ENCODE measurements at regions not wholly inside any gene's neighbourhood (a gene's known extent, or its start where the extent isn't known, plus 50 kb on each side); places are given as distances from the start of the nearest gene placed in this dataset.
"Not testable (repeated sequence)": the region's sequence is repeated elsewhere in the genome, so short reads cannot be mapped to it uniquely, and the experiment has no call there.

- not testable (repeated sequence) for DNase-seq; H2AFZ ChIP-seq (ENCODE audit: low read length); H3K9me3 ChIP-seq (replicated peaks; ENCODE audit: insufficient read depth, low read length)
Measured at GRCh38 chr21:13360175-13360574, 249.4 kb upstream of the POTED start.

GRCh38 chr21:13368200-13368599 lies 241.4 kb upstream of the POTED start:
- no peak for DNase-seq
- no peaks in the 10 kb centered on the region for H3K79me2 ChIP-seq (ENCODE audit: low read length)
- no peak overlapping the region for H3K4me2 ChIP-seq (ENCODE audit: low read depth, low read length)
- no peaks in the 10 kb centered on the region for H3K4me1 ChIP-seq (ENCODE audit: low read length)
- TF ChIP-seq EZH2 (optimal IDR thresholded peaks at IDR 0.05; ENCODE audit: low read depth, low read length) (no peak), EZH2phosphoT487 (IDR thresholded peaks at IDR 0.05; ENCODE audit: low read length) (no peak), CTCF (IDR thresholded peaks at IDR 0.05; ENCODE audit: low read length) (no peak)
- no peaks in the 10 kb centered on the region for H3K9me3 ChIP-seq (replicated peaks; ENCODE audit: insufficient read depth, low read length)
- no peaks in the 10 kb centered on the region for H3K36me3 ChIP-seq (replicated peaks; ENCODE audit: insufficient read depth, low read length)
- H3K4me3 ChIP-seq (ENCODE audit: low read length): no peak overlapping the region
- no peaks in the 10 kb centered on the region for H4K20me1 ChIP-seq (ENCODE audit: insufficient read depth, low read length)
- H3F3A ChIP-seq (ENCODE audit: insufficient read depth, low read length): no peaks in the 10 kb centered on the region
- no peaks in the 10 kb centered on the region for H3K27me3 ChIP-seq (replicated peaks; ENCODE audit: insufficient read depth, low read length)
- H3K9me2 ChIP-seq (replicated peaks; ENCODE audit: insufficient read depth, low read length): no peaks in the 10 kb centered on the region
- no peak overlapping the region for H3K9ac ChIP-seq (ENCODE audit: low read length)
- no peak overlapping the region for H2AFZ ChIP-seq (ENCODE audit: low read length)
- no peak overlapping the region for H3K27ac ChIP-seq (ENCODE audit: low read length)

More at GRCh38 chr21:13360175-13360574, 249.4 kb upstream of the POTED start:
- not testable (repeated sequence) for H3K4me2 ChIP-seq (ENCODE audit: low read depth, low read length); H3K27me3 ChIP-seq (replicated peaks; ENCODE audit: insufficient read depth, low read length); H3K4me3 ChIP-seq (ENCODE audit: low read length); H3K27ac ChIP-seq (ENCODE audit: low read length); H4K20me1 ChIP-seq (ENCODE audit: insufficient read depth, low read length); H3K4me1 ChIP-seq (ENCODE audit: low read length); H3K79me2 ChIP-seq (ENCODE audit: low read length); H3K9ac ChIP-seq (ENCODE audit: low read length); H3K9me2 ChIP-seq (replicated peaks; ENCODE audit: insufficient read depth, low read length); H3K36me3 ChIP-seq (replicated peaks; ENCODE audit: insufficient read depth, low read length); H3F3A ChIP-seq (ENCODE audit: insufficient read depth, low read length)

- not testable (repeated sequence) for H3F3A ChIP-seq (ENCODE audit: insufficient read depth, low read length); H3K9me3 ChIP-seq (replicated peaks; ENCODE audit: insufficient read depth, low read length); H4K20me1 ChIP-seq (ENCODE audit: insufficient read depth, low read length); DNase-seq; H3K36me3 ChIP-seq (replicated peaks; ENCODE audit: insufficient read depth, low read length); H3K9me2 ChIP-seq (replicated peaks; ENCODE audit: insufficient read depth, low read length); H2AFZ ChIP-seq (ENCODE audit: low read length); H3K9ac ChIP-seq (ENCODE audit: low read length); H3K79me2 ChIP-seq (ENCODE audit: low read length); H3K4me3 ChIP-seq (ENCODE audit: low read length); H3K4me1 ChIP-seq (ENCODE audit: low read length); H3K27ac ChIP-seq (ENCODE audit: low read length); H3K4me2 ChIP-seq (ENCODE audit: low read depth, low read length); H3K27me3 ChIP-seq (replicated peaks; ENCODE audit: insufficient read depth, low read length)
Measured at GRCh38 chr21:13372721-13373120, 236.9 kb upstream of the POTED start.

GRCh38 chr21:13378943-13379342 lies 230.6 kb upstream of the POTED start:
- not testable (repeated sequence) for H3K79me2 ChIP-seq (ENCODE audit: low read length); H3K27me3 ChIP-seq (replicated peaks; ENCODE audit: insufficient read depth, low read length); H3K4me1 ChIP-seq (ENCODE audit: low read length); H3K27ac ChIP-seq (ENCODE audit: low read length); H3K36me3 ChIP-seq (replicated peaks; ENCODE audit: insufficient read depth, low read length); H3K9ac ChIP-seq (ENCODE audit: low read length); H3K4me2 ChIP-seq (ENCODE audit: low read depth, low read length); H3K4me3 ChIP-seq (ENCODE audit: low read length); DNase-seq; H2AFZ ChIP-seq (ENCODE audit: low read length); H4K20me1 ChIP-seq (ENCODE audit: insufficient read depth, low read length); H3K9me3 ChIP-seq (replicated peaks; ENCODE audit: insufficient read depth, low read length); H3F3A ChIP-seq (ENCODE audit: insufficient read depth, low read length); H3K9me2 ChIP-seq (replicated peaks; ENCODE audit: insufficient read depth, low read length)

GRCh38 chr21:13379566-13379965 lies 230.0 kb upstream of the POTED start:
- not testable (repeated sequence) for H3K4me1 ChIP-seq (ENCODE audit: low read length); H3K4me3 ChIP-seq (ENCODE audit: low read length); H3K4me2 ChIP-seq (ENCODE audit: low read depth, low read length); DNase-seq; H3K79me2 ChIP-seq (ENCODE audit: low read length); H2AFZ ChIP-seq (ENCODE audit: low read length); H3F3A ChIP-seq (ENCODE audit: insufficient read depth, low read length); H3K27ac ChIP-seq (ENCODE audit: low read length); H3K27me3 ChIP-seq (replicated peaks; ENCODE audit: insufficient read depth, low read length); H3K36me3 ChIP-seq (replicated peaks; ENCODE audit: insufficient read depth, low read length); H4K20me1 ChIP-seq (ENCODE audit: insufficient read depth, low read length); H3K9me3 ChIP-seq (replicated peaks; ENCODE audit: insufficient read depth, low read length); H3K9ac ChIP-seq (ENCODE audit: low read length); H3K9me2 ChIP-seq (replicated peaks; ENCODE audit: insufficient read depth, low read length)

- not testable (repeated sequence) for H3K4me2 ChIP-seq (ENCODE audit: low read depth, low read length); H3K9me2 ChIP-seq (replicated peaks; ENCODE audit: insufficient read depth, low read length)
Measured at GRCh38 chr21:13380561-13380960, 229.0 kb upstream of the POTED start.

GRCh38 chr21:13384143-13384542 lies 225.4 kb upstream of the POTED start:
- not testable (repeated sequence) for H3K9ac ChIP-seq (ENCODE audit: low read length); H3K79me2 ChIP-seq (ENCODE audit: low read length); H3K4me1 ChIP-seq (ENCODE audit: low read length); H3K9me2 ChIP-seq (replicated peaks; ENCODE audit: insufficient read depth, low read length); H3K4me3 ChIP-seq (ENCODE audit: low read length); H2AFZ ChIP-seq (ENCODE audit: low read length); DNase-seq; H3K27ac ChIP-seq (ENCODE audit: low read length); H3F3A ChIP-seq (ENCODE audit: insufficient read depth, low read length); H3K4me2 ChIP-seq (ENCODE audit: low read depth, low read length); H3K9me3 ChIP-seq (replicated peaks; ENCODE audit: insufficient read depth, low read length); H3K27me3 ChIP-seq (replicated peaks; ENCODE audit: insufficient read depth, low read length); H3K36me3 ChIP-seq (replicated peaks; ENCODE audit: insufficient read depth, low read length); H4K20me1 ChIP-seq (ENCODE audit: insufficient read depth, low read length)

More at GRCh38 chr21:13380561-13380960, 229.0 kb upstream of the POTED start:
- not testable (repeated sequence) for H3K27me3 ChIP-seq (replicated peaks; ENCODE audit: insufficient read depth, low read length); H3K4me3 ChIP-seq (ENCODE audit: low read length); H3K9me3 ChIP-seq (replicated peaks; ENCODE audit: insufficient read depth, low read length); DNase-seq; H4K20me1 ChIP-seq (ENCODE audit: insufficient read depth, low read length); H3K9ac ChIP-seq (ENCODE audit: low read length); H3K36me3 ChIP-seq (replicated peaks; ENCODE audit: insufficient read depth, low read length); H3K79me2 ChIP-seq (ENCODE audit: low read length); H3K27ac ChIP-seq (ENCODE audit: low read length); H2AFZ ChIP-seq (ENCODE audit: low read length); H3F3A ChIP-seq (ENCODE audit: insufficient read depth, low read length); H3K4me1 ChIP-seq (ENCODE audit: low read length)

All from MM.1S (cell line).